ENCODE measurements at regions not wholly inside any gene's neighbourhood (a gene's known extent, or its start where the extent isn't known, plus 50 kb on each side); places are given as distances from the start of the nearest gene placed in this dataset.
A peak's percentile ranks its signal among the peaks of the same experiment; 100 is the strongest.
"Not testable (repeated sequence)": the region's sequence is repeated elsewhere in the genome, so short reads cannot be mapped to it uniquely, and the experiment has no call there.

DNA sequence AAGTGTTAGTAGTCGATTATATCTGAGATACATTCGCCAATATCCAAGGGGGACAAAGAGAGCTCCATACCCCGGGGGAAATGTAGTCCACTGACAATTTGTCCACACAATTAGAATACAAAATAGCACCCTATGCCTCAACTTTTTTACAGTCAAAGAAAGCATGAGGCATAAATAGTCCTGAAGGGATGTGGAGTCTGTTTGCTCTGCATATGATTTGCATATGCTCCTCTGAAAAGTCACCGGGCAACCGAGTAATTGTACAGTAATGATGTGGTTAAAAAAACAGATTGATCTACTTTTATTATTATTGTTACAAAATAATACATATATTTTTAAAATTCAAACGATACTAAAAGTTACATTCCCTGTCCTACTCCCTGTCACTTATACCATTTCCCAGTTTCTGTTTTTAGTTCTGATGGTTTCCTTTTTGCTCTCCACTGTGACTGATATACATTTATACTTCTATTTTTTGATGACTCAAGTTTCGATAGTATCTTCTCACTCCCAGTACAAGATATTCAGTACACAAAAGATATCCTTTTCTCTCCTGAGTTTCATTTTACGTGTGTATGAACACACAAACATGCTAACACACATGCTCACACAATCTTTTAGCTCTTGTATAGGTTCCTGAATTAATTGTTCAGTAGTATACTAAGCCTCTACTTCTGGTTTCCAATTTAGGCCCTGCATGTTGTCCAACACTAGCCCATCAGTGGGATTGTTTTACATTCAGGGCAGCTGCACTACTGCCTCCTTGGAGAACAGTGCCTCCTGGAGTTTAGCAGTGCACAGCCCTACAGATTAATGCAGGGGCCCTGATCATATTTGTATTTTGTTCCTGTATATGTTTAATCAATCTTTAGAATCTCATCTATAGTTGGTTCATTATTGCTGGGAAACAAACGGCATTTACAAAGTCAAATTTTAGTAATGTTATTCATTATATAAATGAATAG, 130.9 kb downstream of the TES start:
- peak; percentile 58 to 80 for DNase-seq (ENCODE audit: low read depth in 2 of 2)

DNA sequence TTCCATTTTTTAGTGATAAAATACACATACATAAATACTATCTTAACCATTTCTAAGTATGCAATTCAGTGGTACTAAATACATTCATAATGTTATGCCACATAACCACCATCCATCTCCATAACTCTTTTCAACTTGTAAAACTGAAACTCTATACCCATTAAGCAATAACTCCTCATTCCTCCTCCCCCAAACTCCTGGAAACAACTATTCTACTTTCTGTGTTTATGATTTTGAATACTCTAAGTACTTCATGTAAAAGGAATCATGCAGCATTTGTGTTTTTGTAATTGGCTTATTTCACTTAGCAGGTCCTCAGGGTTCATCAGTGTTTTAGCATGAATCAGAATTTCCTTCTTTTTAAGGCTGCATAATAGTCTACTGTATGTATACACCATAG, 131.8 kb downstream of the TES start:
- no peak for DNase-seq (ENCODE audit: low read depth in 2 of 2)

DNA sequence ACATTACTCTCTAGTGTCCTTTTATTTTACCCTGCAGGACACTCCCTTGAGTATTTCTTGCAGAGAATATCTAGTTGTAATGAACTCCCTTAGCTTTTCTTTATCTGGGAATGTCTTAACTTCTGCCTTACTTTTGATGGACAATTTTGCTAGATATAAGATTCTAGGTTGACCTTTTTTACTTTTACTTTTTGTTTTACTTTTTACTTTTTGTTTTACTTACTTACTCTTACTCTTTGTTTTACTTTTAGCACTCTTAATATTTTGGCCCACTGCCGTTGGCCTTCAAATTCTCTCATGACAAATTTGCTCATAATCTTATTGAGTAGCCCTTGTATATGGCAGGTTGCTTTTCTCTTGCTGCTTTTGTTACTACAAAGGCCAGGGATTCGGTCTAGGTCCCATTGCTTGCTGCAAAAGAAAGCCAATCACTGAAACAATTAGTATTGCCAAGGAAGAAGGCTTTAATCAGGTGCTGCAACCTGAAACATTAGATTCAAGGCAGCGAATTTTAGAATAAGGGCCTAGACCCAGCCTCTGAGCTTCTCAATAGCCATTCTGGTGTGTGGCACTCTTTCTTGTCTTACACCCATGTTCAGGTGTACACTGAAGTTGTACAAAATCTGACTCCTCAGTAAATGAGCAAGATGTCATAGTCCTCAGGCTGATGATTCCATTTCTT, 137.0 kb downstream of the TES start:
- no peak for DNase-seq (ENCODE audit: low read depth in 2 of 2)

DNA sequence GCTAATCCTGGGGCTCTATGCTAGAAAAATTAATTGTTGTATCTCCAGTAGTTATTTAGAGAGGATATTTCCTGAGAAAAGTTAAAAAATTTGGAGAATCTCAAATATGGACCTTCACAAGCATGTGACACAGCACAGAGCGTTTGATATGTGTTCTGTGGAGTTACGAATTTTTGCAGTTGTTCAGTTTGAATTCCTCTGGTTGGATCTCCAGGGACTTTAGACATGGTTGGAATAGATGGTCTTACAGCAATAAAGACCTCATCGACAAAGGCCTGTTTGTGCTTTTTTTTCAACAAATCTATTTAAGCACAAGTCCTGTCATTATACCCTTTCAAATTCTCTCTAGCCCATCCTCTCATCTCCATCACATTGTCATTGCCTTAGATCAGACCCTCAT, 138.0 kb downstream of the TES start:
- DNase-seq (ENCODE audit: low read depth in 2 of 2): no peak

DNA sequence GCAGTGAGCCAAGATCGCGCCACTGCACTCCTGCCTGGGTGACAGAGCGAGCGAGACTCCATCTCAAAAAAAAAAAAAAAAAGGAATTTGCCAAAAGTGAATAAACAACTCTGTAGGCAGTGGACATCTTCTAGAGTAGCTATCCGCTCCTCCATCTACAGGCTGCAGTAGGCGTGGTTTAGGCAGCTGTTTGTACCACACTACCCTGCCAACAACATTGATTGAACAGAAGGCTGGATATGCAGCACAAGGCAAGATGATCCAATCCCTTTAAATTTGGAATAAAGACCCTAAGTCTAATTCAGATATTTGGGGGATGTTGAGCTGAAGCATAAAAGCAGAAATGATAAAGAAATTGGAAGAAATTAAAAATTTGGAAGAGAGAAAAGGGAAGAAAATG, 141.6 kb downstream of the TES start:
- no peak for DNase-seq (ENCODE audit: low read depth in 2 of 2)

DNA sequence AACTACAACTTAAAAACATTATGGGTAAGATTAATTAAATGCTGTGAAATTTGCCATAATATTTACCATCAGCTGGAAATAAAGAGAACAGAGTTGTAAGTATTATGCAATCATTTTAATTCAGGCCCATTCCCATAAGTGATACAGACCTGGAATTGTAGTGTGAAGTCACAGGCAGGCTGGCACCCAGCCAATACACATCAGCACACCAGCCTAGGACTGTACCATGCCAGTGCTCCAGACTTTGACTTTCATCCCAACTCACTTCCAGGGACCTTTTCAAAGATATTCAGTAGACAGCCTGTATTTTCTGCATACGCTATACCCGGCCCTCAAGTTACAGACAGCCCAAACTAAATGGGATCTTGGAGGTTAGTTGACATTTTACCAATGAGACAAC, 143.3 kb downstream of the TES start:
- peak; percentile 78 to 94 for DNase-seq (ENCODE audit: low read depth in 2 of 2)

DNA sequence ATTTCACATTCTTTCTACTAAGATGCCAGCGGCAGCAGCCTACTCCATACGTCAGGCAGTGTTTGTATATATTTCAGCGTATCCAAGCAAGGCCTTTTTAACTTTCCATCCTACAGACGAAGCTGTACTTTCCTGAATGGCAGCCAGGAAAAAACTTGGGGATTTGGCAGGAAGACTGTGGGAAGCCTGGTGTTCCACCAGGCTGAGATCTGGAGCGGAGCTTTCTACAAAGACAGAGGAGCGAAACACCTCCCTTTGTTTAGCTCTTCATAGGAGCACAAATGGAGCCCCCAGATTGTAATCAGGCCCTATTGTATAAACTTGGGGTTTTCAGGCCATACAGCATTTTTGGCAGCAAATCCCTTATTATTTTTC, 143.8 kb downstream of the TES start:
- peak; percentile 95 to 98 for DNase-seq (ENCODE audit: low read depth in 2 of 2)

DNA sequence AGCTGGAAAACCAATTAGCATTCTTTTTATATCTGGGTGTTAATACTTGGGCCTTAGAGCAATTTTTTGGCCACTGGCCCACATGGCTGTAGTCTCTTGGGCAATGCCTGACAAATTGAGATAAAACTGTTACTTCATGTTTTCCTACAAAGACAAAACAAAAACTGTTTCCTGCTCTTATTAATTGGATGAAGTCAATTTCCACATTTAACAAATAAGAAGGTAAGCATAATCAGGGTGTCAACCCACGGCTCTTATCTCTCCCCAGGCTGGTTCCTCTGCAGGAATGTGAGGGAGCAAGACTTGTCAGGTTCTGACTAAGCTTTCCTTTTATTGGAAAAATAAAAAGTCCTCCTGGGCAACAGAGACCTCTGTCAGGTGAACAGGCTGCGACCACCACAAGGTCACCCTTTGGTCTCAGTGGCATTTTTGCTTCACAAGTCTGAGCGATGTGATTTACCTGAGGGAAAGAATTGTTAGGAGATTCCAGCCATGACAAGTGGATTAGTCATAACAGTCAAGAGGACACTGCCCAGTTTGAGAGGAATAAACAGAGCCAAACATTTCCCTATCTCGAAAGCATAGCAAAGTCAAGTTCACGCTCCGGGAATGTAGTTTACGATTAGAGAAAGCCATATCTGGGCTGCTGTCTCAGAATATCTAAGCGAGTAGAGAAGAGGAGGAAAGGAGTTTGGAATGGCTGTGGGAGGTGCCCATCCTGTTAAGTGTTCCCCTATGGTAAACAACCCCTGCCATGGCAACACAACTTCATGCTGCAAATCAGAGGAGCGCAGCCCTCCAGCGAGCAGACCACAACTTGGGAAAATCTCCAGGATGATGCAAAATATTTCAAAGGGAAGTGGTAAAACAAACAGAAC, 144.4 kb downstream of the TES start:
- DNase-seq (ENCODE audit: low read depth in 2 of 2): peak; percentile 95 to 99

DNA sequence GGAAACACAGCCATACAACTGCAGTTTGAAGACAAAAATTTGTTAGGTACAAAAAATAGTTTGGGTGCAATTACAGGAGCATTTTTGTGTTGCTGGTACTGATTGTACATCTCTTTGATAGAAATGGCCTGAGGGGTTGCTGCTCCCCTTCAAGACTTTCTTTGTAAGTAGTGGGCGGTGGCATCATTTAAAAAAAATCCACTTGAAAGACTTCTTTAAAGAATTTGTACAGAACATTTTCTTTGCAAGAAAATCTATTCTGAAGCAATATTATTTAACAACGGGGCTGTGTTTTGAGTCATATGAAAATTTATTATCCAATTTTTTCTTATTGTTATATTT, 144.1 kb upstream of the CAV2 start:
- no peak for DNase-seq (ENCODE audit: low read depth in 2 of 2)

DNA sequence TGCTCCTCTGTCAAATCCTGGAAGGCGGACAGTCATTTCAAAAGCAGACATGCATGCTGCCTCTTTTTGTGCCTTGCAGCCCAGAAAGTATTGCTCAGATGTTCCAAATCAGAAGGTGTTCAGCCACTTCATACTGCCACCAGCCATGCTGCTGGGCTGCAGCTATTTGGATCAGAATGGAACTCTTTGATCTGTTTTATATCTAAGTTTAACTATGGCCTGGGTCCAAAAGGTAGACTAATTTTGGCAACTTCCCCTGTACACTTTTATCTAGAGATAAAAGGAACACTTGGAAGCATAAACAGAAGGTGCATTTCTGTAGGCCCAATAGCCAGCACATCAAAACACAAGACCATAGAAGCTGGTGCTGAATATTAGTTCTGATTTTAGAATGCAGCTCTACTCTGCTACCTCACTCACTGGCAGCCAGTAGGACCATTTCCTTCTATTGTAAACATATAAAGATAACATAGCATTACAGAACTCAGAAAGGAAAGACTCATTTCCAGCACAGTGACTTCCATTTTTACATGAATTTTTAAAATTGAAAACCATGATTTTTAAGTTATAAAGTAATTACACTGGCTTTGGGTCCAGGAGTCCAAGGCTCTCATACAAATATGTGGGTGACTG, 143.1 kb upstream of the CAV2 start:
- peak; percentile 45 to 76 for DNase-seq (ENCODE audit: low read depth in 2 of 2)

DNA sequence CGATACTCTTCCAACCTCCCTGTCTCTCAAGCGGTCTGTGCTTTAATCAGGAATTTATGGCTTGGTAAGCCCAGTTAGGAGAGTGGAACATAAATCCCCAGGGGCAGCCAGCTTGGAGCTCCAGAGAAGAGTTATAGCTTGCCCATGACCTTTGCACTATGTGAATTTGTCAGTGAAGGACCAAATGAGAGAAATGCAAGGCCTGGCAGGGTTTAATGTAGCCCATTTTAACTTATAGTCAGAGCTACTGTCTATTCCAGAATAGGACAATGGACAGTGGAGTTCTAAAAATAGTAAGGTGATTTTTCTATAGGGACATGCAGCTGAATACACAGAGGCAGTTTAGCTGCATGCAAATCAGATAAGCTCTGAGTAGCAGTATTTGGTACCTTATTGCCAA, 142.6 kb upstream of the CAV2 start:
- DNase-seq (ENCODE audit: low read depth in 2 of 2): peak; percentile 41 to 69

DNA sequence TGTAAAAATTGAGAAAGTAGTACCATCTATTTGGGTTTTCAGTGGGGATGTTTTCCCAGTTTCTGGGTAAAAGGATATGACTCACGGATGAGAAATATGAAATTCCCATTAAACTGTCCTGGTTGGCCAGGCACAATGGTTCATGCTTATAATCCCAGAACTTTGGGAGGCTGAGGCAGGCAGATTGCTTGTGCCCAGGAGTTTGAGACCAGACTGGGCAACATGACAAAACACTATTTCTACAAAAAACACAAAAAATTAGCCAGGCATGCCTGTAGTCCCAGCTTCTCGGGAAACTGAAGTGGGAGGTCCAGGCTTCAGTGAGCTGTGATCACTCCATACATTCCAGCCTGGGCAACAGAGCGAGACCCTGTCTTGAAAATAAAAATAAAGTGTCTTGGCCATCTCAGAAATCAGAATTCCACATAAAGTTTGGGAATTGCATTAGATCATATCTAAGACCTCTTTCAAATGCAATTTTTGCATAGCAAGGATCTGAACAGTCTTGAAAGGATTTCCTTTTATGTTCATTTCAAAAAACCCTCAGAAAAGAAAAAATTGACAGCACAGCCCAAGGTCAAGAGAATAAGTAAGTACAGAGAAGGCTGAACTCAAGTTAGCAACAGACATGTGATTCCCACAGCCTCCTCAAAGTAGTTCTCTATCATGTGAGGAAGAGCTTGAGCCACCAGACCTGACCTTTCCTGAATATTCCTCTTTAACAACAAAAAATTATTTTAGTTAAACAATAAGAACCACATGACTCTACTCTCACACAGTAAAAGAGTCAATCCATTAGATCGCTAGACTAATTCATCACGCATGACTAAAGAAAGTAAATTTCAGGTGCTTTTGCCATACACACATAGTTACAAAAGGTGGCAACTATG, 141.5 kb upstream of the CAV2 start:
- DNase-seq (ENCODE audit: low read depth in 2 of 2): peak; percentile 73 to 82

DNA sequence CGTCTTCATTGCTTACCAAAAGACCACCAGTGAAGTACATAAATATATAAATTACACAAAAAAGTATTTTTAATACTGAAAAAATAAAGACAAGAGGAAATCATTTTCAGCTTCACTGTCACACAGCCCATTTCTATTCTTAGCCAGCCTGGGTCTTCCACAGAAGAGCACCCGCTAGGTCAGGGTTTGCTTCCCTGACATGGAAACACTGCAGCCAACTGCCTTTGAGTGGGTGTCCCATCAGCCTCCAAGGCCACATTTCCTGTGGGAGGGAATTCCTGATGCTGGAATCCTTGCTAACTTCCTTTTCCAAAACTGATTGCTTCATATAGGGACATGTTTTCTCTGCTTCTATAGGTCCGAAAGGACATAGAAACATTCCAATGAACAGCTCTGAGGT, 137.8 kb upstream of the CAV2 start:
- peak in 1 of 2 donors; percentile 58 for DNase-seq (ENCODE audit: low read depth in 2 of 2)

DNA sequence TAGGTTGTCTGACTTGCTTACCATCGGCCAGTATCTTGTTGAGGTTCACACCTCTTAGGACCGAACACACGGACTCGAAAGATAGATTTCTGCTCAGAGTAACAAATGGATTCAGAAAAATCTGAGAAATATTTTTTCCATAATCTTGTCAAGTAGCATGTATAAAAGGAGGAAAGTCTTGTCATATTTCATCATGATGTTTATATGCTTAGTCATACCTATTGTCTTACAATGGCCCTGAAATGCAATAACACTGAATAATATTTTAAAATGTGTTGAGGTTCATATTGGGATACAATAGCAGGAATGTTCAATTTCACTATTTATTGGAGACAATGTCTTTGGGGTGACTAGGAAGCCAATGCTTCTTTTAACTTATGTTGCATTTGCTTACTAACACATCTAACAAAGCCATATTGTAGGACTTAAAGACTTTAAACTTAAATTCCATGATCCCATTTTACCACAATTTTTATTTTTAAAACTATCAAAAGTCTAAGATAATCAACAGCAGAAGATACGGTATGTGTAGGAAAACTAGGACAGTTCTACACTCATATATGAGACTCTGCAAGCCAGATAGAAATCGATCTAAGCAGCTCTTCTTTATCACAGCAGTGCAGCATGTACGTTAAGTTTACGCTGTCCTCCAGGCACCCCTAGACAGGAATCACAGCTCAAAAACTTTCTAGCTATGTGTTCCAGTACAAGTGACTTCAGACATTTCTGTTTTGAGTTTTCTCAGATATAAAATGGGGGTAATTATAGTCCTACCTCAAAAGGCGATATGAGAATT, 135.7 kb upstream of the CAV2 start:
- peak; percentile 42 to 74 for DNase-seq (ENCODE audit: low read depth in 2 of 2)

DNA sequence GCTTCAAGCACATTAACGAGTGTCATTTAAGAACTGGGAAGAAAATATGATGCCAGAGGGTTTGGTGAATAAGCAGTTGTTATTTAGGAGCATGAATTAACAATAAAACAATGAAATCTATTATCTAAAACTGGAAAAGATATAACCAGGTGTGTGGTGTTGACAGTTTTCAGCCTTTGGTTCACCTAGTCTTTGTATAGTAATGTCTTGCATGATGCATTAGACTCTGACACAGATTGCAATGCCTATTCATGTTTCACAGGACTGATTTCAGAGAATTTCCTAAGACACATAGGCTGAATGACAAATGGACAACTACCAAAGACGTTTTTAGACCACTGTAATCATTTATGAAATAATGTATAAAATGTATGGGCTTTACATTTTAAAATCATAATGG, 135.1 kb upstream of the CAV2 start:
- DNase-seq (ENCODE audit: low read depth in 2 of 2): no peak

DNA sequence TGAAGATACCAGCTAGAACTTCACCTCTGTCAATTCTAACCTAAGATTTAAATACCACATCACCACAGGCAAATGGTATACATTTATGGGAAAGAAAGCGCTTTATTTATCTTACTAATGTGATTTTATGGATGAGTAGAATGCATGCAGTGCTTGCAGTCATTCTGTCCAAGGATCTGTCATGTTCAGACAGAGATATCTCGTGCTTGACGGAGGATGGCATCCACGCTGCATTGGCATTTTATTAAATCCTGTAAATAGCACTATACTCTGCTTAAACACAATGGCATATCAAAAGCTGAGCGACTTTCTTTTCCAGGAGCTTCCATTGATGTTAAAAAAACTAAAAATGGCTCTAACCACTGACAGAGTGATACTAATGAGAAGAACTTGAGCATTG, 133.7 kb upstream of the CAV2 start:
- no peak for DNase-seq (ENCODE audit: low read depth in 2 of 2)

DNA sequence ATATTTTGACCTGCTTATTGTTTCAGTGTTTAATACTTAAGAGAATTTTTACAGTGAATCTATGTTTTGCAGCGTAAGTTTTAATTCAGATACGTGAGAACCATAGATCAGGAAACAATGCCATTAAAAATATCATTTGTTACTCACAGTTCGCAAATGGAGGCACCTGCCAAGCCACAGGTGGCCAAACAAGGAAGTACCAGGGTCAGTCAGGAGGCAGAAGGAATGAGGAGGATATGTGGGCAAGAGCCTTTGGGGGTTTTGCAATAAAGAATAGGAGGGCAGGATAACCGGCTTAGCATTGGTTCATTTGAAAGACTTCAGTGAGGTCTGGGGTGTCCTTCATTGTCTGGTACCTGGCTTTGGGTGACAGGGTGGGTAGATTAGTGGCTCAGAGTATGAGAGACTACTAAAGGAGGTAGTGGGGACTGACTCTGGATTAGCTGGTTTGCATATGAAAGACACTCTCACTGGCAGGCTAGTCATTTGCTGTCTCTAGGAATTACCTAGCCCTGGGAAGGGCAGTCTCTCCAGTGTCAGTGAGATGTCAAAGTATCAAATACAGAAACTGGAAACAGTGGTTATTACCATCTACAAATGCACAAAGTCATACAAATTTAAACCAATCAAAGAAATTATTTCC, 132.2 kb upstream of the CAV2 start:
- DNase-seq (ENCODE audit: low read depth in 2 of 2): no peak

DNA sequence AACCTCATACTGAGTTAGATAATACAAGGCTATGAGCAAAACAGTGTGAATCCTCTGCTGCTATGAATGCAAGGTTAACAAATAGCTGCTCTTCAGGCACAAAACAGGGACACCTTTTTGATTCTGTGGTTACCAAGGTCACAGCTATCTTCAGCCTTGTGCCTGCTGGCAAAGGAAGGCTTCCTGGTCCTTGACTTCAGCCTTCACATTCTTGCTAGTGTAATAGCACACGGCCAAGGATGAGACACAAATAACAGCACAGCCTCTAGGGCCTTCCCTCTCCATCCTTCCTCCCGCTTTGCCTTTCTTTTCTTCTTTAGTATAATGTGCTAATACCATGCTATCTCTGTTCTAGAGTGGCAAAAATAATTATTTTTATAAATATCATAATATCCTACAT, 130.6 kb upstream of the CAV2 start:
- no peak for DNase-seq (ENCODE audit: low read depth in 2 of 2)

DNA sequence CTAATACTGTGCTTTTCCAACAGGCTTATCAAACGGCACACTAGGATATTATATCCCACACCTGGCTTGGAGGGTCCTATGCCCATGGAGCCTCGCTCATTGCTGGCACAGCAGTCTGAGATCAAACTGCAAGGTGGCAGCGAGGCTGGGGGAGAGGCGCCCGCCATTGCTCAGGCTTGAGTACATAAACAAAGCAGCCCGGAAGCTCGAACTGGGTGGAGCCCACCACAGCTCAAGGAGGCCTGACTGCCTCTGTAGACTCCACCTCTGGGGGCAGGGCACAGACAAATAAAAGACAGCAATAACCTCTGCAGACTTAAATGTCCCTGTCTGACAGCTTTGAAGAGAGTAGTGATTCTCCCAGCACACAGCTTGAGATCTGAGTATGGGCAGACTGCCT, 128.0 kb upstream of the CAV2 start:
- not testable (repeated sequence) for DNase-seq (ENCODE audit: low read depth in 2 of 2)

Data from lung microvascular endothelial cell (primary cell).